ENCODE measurements at regions not wholly inside any gene's neighbourhood (a gene's known extent, or its start where the extent isn't known, plus 50 kb on each side); places are given as distances from the start of the nearest gene placed in this dataset.

GRCh38 chr14:97315790-97316189 is 518.6 kb downstream of the VRK1 start:
- TF ChIP-seq GABPA (IDR thresholded peaks at IDR 0.05; ENCODE audit: low read depth) (no peak), SPI1 (IDR thresholded peaks at IDR 0.05; ENCODE audit: borderline replicate concordance, low read depth) (no peak), POLR2AphosphoS5 (IDR thresholded peaks at IDR 0.05; ENCODE audit: low read depth) (no peak), CTCF (IDR thresholded peaks at IDR 0.05; ENCODE audit: insufficient read depth, low read length) (no peak), REST (IDR thresholded peaks at IDR 0.05; ENCODE audit: insufficient replicate concordance, low read depth) (no peak)
- no peaks in the 10 kb centered on the region for H3K27me3 ChIP-seq (ENCODE audit: insufficient read depth, poor library complexity, severe bottlenecking)
- no peak overlapping the region for H3K4me3 ChIP-seq (replicated peaks; ENCODE audit: insufficient read depth, low read length)
- no peak for DNase-seq (ENCODE audit: low read depth in 1 of 2, low spot score in 1 of 2)
- H3K27ac ChIP-seq (replicated peaks): no peak overlapping the region

DNA sequence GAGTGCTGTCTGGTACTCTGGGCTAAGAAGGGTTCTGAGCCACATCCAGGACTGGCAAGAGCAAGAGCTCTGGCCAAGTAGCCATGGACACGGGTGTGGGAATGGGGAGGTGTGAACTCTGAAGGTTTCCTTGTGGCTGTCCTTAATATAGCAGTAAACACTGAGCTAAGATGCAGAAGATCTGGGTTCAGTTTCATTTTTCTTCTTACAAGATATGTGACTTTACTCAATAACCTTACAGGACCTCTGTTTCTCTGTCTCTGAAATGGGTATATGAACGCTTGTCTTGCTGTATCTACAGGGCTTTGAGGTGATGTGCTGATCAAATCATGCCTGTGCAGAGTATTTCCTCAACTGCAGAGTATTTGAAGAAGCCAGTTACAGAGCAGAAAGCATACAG is 521.2 kb downstream of the VRK1 start:
- no peak for DNase-seq (ENCODE audit: low read depth in 1 of 2, low spot score in 1 of 2)
- Histone ChIP-seq H3K4me3 (replicated peaks; ENCODE audit: insufficient read depth, low read length) (no peak overlapping the region), H3K27me3 (ENCODE audit: insufficient read depth, poor library complexity, severe bottlenecking) (no peaks in the 10 kb centered on the region), H3K27ac (replicated peaks) (no peak overlapping the region)
- TF ChIP-seq CTCF (IDR thresholded peaks at IDR 0.05; ENCODE audit: insufficient read depth, low read length): no peak
- no peak for TF ChIP-seq POLR2AphosphoS5 (IDR thresholded peaks at IDR 0.05; ENCODE audit: low read depth)
- TF ChIP-seq REST (IDR thresholded peaks at IDR 0.05; ENCODE audit: insufficient replicate concordance, low read depth): no peak
- no peak for TF ChIP-seq GABPA (IDR thresholded peaks at IDR 0.05; ENCODE audit: low read depth)

DNA sequence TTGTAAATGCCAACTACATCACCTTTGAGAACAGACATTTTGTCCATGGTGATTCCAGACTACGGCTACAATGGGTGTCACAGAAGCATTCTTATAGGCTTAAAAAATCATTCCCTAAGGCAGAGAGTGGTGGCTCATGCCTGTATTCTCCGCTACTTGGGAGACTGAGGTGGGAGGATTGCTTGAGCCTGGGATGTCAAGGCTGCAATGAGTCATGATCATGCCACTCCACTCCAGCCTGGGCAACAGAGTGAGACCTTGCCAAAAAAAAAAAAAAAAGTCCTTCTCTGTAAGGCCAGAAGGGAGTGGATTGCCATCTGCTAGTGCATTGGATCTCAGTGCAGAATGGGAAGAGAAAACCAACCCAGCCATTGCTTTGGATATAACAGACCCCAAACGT is 522.5 kb downstream of the VRK1 start:
- TF ChIP-seq REST (IDR thresholded peaks at IDR 0.05; ENCODE audit: insufficient replicate concordance, low read depth) (no peak), CTCF (IDR thresholded peaks at IDR 0.05; ENCODE audit: insufficient read depth, low read length) (no peak), GABPA (IDR thresholded peaks at IDR 0.05; ENCODE audit: low read depth) (no peak), POLR2AphosphoS5 (IDR thresholded peaks at IDR 0.05; ENCODE audit: low read depth) (no peak)
- DNase-seq (ENCODE audit: low read depth in 1 of 2, low spot score in 1 of 2): no peak

More for the DNA sequence above, 522.5 kb downstream of the VRK1 start:
- Histone ChIP-seq H3K27me3 (ENCODE audit: insufficient read depth, poor library complexity, severe bottlenecking) (no peaks in the 10 kb centered on the region), H3K4me3 (replicated peaks; ENCODE audit: insufficient read depth, low read length) (no peak overlapping the region), H3K27ac (replicated peaks) (no peak overlapping the region)
